Omental fat pad (tissue), 3 donors: ENCODE measurements at regions not wholly inside any gene's neighbourhood (a gene's known extent, or its start where the extent isn't known, plus 50 kb on each side); places are given as distances from the start of the nearest gene placed in this dataset.

Experiments
- ATAC-seq: fragments of 150-250 bp; one replicate; pipeline ENCODE4 v1.9.1; 2016; ENCODE audit warnings: mild to moderate bottlenecking, moderate library complexity; ENCODE audit not compliant: low FRiP score
- DNase-seq: peaks from one replicate; pipeline ENCODE4 v3.0.0-alpha.2; 2019; ENCODE audit warnings: low spot score
- TF ChIP-seq, protein P1 (sequence below), 3 donors: fragments of 450-650 bp; IDR thresholded peaks; one replicate each; pipeline ENCODE4 v1.5.1; 2016 to 2017; ENCODE audit warnings: antibody characterized with exemption in 3 of 3, mild to moderate bottlenecking in 3 of 3, moderate library complexity in 2 of 3

DNA sequence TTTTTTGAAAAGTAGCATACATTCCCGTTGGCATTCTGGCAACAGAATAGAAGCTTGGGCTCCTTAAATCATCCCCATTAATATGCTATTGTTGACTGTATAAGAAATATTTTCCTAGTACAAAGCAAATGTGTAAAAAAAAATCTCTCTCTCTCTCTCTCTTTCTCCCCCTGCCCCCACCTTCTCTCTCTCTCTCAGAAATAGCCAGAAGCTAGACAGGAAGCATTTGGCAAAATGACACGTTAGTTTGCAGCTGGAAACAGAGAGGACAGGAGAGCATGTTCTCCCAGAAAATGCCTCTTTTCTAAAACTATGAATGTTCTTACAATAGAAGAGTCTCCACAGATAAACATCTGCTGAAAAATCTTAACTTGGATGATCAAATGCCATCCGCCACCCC is 59.6 kb upstream of the AKR1E2 start:
- TF ChIP-seq, protein P1, sequence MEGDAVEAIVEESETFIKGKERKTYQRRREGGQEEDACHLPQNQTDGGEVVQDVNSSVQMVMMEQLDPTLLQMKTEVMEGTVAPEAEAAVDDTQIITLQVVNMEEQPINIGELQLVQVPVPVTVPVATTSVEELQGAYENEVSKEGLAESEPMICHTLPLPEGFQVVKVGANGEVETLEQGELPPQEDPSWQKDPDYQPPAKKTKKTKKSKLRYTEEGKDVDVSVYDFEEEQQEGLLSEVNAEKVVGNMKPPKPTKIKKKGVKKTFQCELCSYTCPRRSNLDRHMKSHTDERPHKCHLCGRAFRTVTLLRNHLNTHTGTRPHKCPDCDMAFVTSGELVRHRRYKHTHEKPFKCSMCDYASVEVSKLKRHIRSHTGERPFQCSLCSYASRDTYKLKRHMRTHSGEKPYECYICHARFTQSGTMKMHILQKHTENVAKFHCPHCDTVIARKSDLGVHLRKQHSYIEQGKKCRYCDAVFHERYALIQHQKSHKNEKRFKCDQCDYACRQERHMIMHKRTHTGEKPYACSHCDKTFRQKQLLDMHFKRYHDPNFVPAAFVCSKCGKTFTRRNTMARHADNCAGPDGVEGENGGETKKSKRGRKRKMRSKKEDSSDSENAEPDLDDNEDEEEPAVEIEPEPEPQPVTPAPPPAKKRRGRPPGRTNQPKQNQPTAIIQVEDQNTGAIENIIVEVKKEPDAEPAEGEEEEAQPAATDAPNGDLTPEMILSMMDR (IDR thresholded peaks at IDR 0.05), result no peak
- no peak for ATAC-seq

DNA sequence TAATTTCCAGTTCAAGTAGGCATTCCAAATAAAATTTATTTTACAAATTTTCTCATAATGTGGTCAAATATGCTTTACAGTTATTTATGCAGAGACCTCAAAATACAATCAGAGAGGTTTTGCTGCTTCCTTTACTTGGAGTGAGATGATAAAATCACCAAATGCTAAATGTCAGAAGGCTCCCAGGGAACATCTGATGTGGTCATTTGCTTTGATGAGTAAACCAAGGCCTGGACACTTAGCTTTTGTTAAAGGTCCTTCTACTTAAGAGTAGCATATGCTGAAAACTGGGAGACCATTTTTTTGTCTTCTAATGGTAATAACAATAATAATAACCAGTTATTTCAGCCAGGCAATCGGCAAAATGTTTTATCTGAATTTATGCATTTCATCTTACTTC is 60.6 kb upstream of the AKR1E2 start:
- TF ChIP-seq, protein P1 (IDR thresholded peaks at IDR 0.05), result no peak
- DNase-seq, result no peak
- no peak for ATAC-seq

More for the DNA sequence above, 59.6 kb upstream of the AKR1E2 start:
- DNase-seq, result no peak

DNA sequence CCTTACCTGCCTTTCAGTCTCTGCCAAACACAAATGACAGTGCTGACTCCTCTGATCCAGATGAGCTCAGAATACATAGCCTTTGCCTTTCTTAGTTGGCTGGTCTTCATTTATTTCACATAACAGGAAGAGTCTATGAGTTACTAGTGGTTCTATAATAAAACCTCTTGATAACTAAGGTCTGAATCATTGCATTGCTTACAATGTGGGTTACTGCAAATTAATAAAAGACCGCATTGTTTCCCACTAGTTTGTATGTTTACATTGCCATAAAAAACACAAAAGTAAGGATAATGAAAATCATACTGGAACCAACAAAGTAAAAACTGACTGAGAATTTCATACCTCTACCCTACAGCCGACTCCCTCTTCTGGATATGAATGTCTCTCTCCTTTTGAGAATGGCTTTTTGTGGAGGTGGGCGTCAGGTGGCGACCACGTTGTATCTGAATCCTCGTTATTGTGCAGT is 62.0 kb upstream of the AKR1E2 start:
- DNase-seq (no peak), ATAC-seq (no peak)
- TF ChIP-seq, protein P1 (IDR thresholded peaks at IDR 0.05), result no peak

DNA sequence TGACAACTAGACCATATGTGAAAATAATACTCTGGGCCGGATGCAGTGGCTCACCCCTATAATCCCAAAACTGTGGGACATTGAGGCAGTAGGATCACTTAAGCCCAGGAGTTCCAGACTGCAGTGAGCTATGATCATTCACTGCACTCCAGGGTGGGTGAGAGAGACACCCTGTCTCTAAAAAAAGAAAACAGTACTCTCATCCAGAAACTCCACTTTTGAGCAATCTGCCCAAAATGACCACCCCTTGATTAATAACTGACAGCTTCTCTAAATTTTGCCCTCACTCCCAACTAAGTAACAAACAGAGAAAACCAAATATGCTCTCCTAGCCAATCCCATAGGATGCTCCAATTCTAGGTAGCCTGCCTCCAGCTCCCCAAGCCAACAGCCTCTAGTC is 62.5 kb upstream of the AKR1E2 start:
- no peak for DNase-seq
- ATAC-seq, result no peak
- TF ChIP-seq, protein P1 (IDR thresholded peaks at IDR 0.05), result no peak

DNA sequence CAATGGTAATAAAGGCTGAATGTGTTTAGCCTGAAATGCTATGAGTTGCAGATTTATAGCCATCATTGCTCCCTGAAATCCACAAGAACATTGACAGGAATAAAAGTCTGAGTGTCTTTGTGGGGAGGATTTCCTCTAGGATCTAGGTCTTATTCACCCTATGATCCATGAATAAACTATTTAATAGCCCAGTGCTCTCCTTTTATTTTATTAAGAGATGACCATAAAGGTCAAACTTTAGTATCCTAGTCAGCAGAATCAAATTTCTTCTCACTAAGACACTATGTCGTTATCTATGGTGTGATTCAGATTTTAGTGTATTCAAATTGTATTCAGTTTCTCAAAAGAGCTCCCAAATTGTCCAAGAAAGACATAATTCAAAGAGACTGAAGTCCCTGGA is 67.8 kb upstream of the AKR1E2 start:
- no peak for ATAC-seq
- DNase-seq, result no peak
- TF ChIP-seq, protein P1 (IDR thresholded peaks at IDR 0.05), result no peak

DNA sequence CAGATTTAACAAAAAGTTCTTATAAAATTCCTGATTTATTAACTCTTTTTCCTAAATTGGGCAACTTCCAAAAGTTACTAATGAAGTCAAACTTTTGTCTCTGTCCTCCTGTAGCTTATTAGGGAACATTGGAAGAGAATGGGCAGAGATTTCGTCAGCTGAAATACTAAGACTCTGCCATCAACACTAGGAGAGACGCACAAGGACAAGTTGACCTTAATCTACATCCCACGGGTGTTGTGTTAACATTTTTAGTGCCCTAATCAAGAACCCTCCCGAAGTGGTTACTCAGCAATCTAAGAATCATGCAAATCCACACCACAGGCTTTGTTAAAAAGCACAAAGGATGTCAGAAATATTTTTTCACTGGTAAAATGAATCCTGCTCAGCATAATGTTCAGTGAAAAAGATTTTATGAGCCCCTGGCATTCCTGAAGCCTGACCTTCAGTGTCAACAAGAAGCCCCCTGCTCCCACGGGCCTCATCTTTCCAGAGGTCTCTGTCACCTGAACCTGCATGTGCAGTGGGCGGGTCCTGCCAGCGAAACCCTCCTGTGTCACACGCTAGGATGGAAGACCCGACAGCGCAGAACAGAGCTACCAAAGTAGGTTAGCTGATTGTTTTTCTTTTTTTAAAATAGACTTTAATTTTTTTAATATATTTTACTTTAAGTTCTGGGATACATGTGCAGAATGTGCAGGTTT is 70.6 kb upstream of the AKR1E2 start:
- TF ChIP-seq, protein P1 (IDR thresholded peaks at IDR 0.05), result no peak
- no peak for DNase-seq
- no peak for ATAC-seq

DNA sequence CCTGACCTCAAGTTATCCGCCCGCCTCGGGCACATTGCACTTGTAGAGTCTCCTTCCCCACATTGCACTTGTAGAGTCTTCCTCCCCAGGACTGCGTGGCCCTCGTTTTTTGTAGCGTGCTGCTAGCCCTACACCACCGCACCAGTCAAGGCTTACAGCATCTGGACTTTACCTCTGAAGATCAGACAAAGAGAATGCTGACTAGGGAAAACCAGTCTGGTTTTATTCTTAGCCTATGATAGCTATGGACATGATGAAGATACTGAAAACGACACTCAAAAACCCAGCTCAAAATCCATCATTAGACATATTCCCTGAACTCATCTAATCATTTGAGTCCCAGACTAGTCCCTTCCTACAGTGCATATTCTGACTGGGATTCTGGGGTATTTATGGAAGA is 71.9 kb upstream of the AKR1E2 start:
- DNase-seq (no peak), ATAC-seq (no peak)
- TF ChIP-seq, protein P1 (IDR thresholded peaks at IDR 0.05), result no peak
